Stimulated activated CD8-positive, alpha-beta memory T cell treated with anti-CD3 and anti-CD28 coated beads, Interleukin-4, amount 100 ng/mL, for 4 hours (primary cell): ENCODE measurements at regions not wholly inside any gene's neighbourhood (a gene's known extent, or its start where the extent isn't known, plus 50 kb on each side); places are given as distances from the start of the nearest gene placed in this dataset.
"Not testable (repeated sequence)": the region's sequence is repeated elsewhere in the genome, so short reads cannot be mapped to it uniquely, and the experiment has no call there.

ENCODE experiments used
- DNase-seq, 2 donors: peaks; one replicate each; pipeline ENCODE4 v3.0.0-alpha.2; 2020; ENCODE audit warnings: low read depth in 2 of 2, low spot score in 1 of 2

DNA sequence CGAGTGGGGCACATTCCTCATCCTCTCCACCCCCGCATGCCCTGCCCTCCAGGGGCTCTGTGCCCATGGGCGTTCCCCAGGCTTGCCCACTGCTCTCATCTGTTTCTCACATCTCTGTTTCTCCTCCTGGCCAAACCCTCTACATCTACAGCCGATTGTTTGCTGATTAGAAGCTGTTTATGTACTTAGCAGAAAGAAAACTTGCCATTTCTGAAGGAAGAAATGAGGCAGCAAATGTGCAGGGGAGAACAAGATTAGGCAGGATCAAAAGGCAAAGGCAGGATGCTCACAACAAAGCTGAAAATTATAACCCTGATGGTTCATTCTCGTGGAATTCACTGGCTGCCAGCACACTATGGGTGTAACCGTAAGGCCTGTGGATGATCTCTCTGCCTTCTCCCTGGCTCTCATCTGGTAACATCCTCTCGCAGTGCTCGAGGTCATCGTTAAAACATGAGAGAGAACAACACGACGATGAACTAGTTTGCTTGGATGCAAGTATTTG lies 111.6 kb upstream of the KLF14 start:
- DNase-seq = no peak

DNA sequence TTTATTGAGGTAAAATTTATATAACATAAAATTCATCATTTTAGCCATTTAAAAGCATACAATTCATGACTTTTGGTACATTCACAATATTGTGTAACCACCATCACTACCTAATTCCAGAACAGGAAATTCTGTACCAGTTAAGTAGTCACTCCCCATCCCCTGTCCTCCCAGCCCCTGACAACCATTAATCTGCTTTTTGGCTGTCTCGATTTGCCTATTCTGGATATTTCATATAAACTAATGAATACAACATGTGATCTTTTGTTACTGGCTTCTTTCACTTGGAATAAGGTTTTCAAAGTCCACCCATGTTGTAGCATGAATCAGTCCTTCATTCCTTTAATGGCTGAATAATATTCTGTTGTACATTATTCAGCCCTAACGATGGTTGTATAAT lies 115.6 kb upstream of the KLF14 start:
- DNase-seq = no peak

DNA sequence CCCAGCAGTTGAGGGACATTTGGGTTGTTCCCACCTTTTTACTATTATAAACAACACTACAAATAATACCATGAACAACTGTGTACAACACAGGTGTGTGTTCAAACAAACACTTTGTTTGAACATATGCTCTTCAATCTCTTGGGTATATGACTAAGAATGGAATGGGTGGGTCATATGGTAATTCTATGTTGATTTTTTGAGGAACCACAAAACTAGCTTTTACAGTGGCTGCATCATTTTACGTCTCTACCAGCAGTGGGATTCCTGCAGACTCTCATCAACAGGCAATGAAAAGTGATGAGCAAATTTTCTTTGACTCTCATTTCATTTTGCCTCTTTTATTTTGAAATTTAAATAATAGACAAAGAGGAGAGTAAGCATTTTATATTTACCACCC lies 116.9 kb upstream of the KLF14 start:
- DNase-seq = no peak

DNA sequence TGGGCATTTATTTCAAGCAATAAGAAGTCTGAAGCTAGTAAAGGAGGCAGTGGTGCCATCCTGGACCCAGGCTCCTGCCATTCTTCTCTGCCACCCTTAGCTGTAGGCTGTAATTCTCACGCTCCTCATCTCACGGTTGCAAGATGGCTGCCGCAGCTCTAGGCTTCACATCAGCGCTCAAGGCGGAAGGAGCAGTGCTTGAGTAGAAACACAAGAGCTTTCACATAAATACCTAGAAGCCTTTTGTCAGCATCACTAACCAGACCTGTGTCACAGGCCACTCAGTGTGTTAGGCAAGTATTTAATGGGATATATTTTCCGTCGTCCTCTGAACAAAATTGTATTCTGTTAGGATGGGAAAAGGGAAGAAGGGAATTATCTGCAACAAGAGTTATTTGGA lies 118.9 kb upstream of the KLF14 start:
- no peak for DNase-seq

DNA sequence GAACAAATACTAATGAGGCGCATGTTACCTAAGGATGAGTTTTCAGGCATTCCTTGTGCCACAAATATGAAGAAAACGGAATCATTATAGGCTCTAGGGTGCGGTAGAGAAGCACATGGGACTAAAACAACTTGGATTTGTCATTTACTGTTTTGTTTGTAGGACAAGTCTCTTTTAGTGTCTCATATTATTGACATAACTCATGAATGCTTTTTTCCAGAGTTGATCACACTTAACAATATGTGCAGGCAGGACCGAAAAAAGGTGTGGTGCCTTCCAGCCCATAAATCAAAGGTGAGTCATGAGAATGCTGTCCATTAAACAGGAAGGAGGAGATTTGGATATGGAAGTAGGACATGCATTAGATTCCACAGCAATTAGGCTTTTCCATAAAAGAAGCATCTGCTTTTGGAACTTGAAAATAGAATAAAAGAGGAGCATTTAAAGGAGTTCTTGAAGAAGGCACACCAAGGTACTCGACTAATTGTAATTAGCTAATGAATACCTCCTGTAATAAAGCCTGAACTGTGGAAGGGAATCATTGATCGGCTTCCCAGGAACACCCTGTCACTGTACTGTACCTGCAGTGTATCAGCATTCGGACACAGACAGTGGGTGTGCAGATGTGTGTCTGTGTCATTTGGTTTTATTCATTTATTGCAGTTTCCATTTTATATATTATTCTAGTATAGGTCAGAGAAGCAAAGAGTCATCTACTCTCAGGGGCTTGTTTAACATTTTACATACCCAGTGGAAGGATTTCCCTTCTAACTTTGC lies 119.7 kb upstream of the KLF14 start:
- no peak for DNase-seq

DNA sequence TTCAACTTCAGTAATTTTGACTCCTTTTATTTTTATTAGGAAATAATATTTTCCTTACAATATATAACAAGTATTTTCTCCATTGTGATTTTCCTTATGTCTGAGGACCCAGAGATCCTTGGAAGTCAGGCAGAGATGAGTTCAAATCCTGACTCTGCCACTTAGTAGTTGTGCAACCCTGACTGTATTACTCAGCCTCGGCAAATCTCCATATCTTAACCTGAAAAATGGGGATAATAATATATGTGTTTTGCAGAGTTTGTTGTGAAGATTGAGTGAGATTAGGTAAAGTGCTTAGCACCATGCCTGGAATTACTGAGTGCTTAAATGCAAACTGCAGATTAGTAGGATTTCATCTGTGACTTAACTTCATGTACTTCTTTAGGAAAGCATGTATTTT lies 120.5 kb upstream of the KLF14 start:
- DNase-seq = no peak

DNA sequence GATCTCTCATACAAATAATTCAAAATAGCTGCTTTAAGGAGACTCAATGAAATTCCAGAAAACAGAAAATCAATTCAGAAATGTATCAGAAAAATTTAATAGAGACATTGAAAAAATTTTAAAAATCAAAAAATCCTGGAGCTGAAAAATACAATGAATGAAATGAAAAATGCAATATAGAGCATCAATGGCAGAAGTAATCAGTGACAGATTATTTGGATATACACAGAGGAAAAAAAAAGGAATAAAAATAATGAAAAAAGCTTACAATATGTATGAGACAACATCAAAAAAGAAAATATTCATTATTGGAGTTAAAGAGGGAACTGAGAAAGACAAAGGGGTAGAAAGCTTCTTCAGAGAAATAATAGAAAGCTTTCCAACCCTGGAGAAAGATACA lies 122.9 kb upstream of the KLF14 start:
- DNase-seq = no peak

DNA sequence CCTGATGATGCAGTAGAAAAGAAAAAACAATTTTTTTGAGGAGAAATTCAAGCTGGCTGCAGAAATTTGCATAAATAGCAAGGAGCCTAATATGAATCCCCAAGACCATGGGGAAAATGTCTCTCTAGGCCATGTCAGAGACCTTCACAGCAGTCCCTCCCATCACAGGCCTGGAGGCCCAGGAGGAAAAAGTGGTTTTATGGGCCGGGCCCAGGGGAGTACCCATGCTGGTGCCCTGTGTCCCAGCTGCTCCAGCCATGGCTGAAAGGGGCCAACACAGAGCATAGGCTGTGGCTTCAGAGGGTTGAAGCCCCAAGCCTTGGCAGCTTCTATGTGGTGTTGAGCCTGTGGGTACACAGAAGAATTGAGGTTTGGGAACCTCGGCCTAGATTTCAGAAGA lies 126.8 kb upstream of the KLF14 start:
- DNase-seq = not testable (repeated sequence)

DNA sequence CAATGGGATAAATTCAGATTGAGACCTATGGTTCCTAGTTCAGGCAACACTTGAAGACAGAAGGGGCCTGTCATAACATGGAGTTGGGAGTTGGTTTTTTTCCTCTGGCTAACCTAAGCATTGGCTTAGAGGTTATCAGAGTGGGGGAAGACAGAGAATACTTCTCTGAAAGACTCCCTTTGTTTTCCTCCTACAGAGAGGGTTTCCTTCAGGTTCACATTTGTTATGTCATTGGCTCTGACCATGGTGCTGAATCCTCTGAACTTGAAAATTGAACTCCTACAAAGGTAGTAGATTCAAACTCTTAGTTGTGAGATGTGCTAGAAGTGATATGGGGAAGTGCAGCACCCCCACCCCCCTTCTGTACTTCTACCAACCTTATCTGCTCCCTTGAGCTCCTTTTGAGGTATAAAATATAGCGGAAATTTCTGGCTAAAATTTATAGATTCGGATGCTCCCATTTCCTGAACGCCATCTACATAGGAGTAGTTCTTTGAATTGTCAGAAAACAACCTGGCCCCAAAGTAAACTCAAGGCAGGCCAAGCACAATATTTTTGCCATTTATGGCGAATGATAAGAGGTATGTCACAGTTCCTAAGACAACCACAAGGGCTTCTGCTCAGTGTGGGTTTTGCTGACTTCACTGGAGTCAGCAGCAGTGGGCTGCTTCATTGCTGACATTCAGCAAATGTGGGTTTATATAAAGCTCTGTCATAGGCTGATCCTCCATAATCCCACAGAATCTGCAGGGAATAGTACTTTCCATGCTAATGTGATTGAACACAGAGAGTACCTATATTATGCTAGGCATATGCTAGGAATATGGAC lies 131.6 kb upstream of the KLF14 start:
- no peak for DNase-seq

DNA sequence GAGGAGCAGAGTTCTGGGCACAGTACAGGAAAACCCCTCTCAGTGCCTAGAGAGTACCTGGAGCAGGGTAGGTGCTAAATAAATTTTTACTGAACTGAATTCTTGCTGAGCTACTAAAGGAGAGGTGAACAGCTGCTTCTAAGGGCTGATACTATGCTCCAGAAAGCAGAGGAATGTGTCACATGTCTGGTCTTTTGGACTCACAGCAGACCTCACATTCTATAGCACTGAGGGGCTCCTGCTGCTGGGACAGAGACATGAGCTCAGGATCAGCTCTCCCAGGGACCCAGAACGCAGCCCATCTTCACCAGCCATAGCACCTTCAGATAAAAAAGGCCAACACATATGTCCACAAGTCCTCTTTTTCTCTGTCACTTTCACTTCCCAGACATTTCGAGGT lies 133.0 kb upstream of the KLF14 start:
- no peak for DNase-seq

DNA sequence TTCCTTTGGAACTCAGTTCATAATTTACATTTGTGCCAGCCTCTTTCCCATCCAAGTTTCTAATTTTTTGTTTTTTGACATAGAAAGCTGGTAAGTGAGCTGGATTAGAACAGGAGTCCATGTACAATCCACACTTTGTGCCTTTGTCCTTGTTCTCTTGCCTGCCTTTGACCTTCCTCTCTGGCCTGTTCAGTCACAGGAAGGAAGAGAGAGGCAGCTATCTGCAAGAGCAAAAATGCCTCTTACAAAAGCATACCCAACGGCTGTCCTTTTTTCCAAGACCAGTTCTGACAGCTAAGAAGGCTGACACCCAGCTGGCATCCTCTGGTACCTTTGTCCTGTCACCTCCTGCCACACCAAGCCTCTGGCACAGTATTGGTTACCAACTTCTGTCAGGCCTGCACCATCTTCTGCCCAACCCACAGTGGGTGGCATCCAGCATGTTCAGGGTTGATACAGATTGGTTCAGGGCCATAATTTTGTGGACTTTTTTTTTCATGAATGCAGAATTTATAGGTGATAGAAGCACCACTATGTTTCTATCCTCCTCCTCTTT lies 133.7 kb upstream of the KLF14 start:
- no peak for DNase-seq

DNA sequence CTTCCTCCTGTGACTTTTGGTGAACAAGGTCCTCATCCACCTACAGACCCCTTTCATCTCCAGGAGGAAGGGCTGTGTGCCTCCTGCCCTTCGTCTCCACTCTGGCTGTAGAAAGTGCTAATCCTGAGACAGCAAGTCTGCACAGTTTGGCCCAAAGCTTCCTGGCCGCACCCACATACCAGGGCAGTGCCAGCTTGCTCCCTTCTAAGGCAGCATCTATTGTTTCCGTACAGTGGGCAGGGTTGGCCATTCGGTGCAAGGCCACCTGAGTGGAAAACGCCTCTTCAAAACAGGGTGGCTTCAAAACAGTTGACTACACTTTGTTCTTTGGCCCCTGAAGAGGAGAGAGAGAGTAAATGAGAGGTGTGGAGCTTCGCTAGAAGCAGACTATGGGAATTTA lies 134.1 kb upstream of the KLF14 start:
- no peak for DNase-seq

DNA sequence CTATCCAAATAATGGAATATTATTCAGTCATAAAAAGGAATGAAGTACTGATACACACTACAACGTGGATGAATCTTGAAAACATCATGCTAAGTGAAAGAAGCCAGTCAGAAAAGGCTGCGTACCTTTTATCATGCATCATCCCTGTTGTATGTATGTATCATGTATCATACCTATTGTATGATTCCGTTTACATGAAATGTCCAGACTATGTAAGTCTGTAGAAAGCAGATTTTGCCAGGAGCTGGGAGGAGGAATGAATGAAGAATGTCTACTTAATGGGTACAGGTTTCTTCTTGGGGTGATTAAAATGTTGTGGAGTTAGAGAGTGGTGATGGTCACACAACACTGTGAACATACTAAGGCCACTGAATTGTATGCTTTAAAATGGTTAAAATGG lies 135.9 kb upstream of the KLF14 start:
- DNase-seq = no peak

DNA sequence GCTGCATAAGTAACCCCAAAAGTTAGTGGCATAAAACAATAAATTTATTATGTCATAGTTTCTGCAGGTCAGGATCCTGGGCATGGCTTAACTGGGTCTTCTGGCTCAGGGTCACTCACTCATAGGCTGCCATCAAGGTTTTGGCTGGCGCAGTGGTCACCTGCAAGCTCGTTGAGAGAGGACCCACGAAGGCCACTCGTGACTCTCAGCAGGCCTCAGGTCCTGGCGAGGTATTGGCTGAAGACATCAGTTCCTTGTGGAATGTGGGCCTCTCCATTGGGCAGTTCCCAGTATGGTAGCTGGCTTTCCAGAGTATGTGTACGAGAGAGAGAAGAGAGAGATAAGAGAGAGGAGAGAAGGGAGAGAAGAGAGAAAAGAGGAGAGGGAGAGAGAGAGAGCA lies 138.3 kb upstream of the KLF14 start:
- no peak for DNase-seq

DNA sequence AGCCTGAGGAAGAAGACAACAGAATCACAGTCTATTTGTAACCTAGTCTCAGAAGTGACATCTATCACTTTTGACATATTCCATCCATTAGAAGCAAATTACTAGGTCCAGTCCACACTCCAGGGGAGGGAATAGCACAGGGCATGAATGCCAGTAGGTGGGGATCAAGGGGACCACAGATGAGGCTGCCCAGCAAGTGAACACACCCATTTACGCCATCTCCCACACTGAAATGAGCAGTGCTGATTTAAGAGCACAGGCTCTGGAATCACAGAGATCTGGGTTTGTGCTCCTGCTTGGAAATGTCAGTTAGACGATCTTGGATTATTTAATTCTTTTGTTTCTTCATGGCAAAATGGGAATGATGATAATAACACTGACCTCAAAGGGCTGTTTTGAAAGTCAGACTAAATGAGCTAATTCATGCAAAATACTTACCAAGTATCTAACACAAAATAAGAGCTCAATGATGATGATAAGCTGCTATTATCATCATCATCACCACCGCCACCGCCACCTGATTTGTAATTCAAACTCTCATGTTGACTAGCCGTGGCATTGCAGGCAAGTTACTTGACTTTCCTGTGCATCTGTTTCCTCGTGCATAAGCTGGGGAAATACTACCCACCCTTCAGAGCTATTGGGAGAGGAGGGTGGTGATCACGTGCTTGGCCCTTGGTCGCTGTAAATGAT lies 138.9 kb upstream of the KLF14 start:
- DNase-seq = no peak

DNA sequence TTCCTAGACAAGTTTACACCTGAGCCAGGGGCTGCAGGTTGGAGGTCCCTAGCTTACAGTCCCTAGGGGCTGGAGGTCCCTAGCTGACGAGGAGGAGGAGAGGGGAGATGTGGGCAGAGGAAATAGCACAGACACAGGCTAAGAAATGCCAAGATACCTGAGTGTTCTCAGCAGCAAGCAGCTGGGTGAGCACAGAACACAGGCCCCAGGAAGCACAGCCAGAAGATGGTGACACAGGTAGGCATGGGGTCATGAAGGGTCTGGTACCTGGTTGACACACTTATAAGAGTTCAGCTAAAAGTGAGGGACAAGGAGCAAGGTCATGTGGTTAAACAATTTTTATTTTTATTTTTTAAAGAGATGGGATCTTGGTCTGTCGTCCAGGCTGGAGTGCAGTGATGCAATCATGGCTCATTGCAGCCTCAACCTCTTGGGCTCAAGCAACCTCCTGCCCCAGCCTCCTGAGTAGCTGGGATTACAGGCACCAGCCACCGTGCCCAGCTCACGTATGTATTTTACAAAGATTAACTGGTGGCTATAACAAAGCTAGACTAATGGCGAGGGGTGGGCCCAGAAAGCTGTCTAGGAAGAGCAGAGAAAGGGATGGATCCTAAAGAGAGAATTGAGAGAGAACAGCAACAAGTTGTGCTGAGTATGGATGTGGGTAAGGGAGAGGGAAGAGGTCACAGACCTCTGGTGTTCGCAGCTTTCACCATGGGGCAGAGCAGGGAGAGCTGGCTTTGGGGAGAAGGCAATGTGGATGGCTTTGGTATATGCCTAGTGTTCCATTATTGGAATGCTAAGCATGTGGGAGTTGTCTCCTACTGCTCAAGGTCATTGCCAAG lies 140.3 kb upstream of the KLF14 start:
- DNase-seq = no peak

DNA sequence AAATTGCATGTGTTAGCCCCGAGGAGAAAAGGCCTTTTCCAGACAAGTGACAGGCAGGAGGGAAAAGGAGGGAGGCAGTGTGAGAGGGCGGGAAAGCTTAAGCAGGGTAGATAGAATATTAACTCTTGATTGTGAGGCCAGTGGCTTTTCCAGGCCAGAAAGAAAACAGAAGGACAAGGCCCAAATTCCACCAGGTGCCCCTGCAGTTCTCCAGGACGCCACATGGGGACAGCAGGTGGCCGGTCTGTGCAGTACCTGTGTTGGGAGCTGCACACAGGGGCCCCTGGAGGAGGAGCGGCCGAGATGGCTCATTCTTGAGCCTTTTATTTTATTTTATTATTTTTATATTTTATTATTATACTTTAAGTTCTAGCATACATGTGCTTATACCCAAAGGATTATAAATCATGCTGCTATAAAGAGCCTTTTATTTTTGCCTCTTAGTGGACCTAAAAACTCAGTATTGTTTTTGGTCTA lies 141.3 kb upstream of the KLF14 start:
- no peak for DNase-seq

DNA sequence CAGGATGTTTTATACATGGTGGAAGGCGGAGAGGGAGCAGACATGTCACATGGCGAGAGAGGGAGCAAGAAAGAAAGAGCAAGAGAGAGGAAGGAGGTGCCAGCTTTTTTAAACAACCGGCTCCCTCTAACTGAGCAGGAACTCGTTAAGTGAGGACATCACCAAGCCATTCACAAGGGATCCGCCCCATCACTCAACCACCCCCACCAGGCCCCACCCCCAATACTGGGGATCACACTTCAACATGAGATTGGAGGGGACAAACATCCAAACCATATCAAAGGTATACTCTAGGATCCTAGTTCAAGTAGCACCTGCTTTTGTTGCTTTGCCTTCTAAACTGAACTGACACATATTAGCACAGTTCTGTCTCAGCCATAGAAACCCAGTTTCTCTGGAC lies 141.9 kb upstream of the KLF14 start:
- DNase-seq = no peak

DNA sequence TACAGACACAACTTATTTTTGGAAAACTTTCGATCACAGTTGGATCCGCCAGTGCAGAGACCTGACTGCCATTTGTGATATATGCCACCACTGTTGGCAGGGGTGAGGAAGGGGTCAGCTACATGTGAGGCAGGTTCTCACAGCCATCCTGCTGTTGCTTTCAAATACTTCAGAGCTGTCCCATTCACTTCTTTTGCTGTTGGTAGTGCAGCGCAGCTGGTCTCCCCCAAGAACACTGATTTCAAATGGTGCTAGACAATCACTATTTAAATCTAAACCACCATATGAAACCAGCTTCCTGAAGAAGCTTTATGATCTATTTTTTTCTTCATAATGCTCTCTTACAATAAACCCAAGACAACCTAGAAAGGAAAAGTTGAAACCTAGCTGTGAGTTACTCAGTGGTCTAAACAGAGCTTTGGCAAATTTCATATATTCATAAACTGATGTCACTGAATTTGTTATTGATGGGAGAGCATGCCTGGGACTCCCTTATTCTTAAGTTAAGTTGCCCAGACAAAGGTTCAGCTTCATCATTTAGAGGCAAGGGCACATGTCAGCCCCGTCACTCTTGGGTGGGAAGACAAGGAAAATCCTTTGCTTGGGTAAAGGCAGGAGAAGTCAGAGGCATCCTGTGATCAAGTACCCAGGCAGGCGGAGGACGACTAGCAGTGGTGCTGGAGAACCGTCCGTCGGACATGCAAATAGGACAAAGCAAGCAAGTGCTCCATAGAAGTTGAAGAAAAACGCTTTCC lies 143.4 kb upstream of the KLF14 start:
- no peak for DNase-seq

DNA sequence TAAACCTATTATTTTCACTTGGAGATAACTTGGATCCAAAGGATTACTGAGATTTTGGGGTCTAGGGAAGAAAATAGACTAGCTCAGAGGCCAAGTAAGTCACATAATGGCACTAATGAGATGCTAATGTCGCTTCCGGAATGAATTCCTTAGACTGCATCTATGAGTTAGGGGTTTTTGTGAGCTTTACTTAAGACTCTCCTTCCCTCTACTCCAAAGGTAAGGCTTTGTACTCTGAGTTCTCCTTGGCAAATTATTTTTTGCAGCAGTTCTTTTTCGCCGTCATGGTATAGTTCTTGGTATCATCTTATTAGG lies 143.9 kb upstream of the KLF14 start:
- DNase-seq = no peak
